ENCODE measurements at regions not wholly inside any gene's neighbourhood (a gene's known extent, or its start where the extent isn't known, plus 50 kb on each side); places are given as distances from the start of the nearest gene placed in this dataset.

GRCh38 chr1:8267307-8267706 lies 50.6 kb upstream of the SLC45A1 start:
- no peak for DNase-seq

- DNase-seq, result no peak
Observed at GRCh38 chr1:8266436-8267165, 51.3 kb upstream of the SLC45A1 start.

GRCh38 chr1:8263791-8264190 lies 54.1 kb upstream of the SLC45A1 start:
- DNase-seq, result no peak

- no peak for DNase-seq
Observed at GRCh38 chr1:8261398-8261762, 56.5 kb upstream of the SLC45A1 start.

- DNase-seq, result peak; percentile 68
Observed at GRCh38 chr1:8259498-8260290, 58.2 kb upstream of the SLC45A1 start.

GRCh38 chr1:8257621-8258020 lies 60.3 kb upstream of the SLC45A1 start:
- DNase-seq, result no peak

- DNase-seq, result no peak
Observed at GRCh38 chr1:8256321-8256720, 61.6 kb upstream of the SLC45A1 start.

- no peak for DNase-seq
Observed at GRCh38 chr1:8255712-8256111, 62.2 kb upstream of the SLC45A1 start.

- DNase-seq, result peak; percentile 22
Observed at GRCh38 chr1:8252266-8252951, 65.5 kb upstream of the SLC45A1 start.

GRCh38 chr1:8251635-8252034 lies 66.3 kb upstream of the SLC45A1 start:
- no peak for DNase-seq

- DNase-seq, result no peak
Observed at GRCh38 chr1:8249838-8250237, 68.1 kb upstream of the SLC45A1 start.

- DNase-seq, result no peak
Observed at GRCh38 chr1:8247811-8248436, 70.0 kb upstream of the SLC45A1 start.

- DNase-seq, result no peak
Observed at GRCh38 chr1:8244304-8244703, 73.6 kb upstream of the SLC45A1 start.

GRCh38 chr1:8242498-8242897 lies 75.4 kb upstream of the SLC45A1 start:
- no peak for DNase-seq

- no peak for DNase-seq
Observed at GRCh38 chr1:8241417-8242014, 76.4 kb upstream of the SLC45A1 start.

- no peak for DNase-seq
Observed at GRCh38 chr1:8239306-8240023, 78.4 kb upstream of the SLC45A1 start.

- no peak for DNase-seq
Observed at GRCh38 chr1:8239039-8239305, 78.9 kb upstream of the SLC45A1 start.

GRCh38 chr1:8238141-8239038 lies 79.5 kb upstream of the SLC45A1 start:
- DNase-seq, result no peak

- no peak for DNase-seq
Observed at GRCh38 chr1:8232036-8232757, 85.7 kb upstream of the SLC45A1 start.

GRCh38 chr1:8230292-8230621 lies 87.7 kb upstream of the SLC45A1 start:
- DNase-seq, result no peak

- DNase-seq, result no peak
Observed at GRCh38 chr1:8228253-8228652, 89.7 kb upstream of the SLC45A1 start.

Measured in NCI-H2029 (cell line).